AG09309 (cell line): ENCODE measurements at regions not wholly inside any gene's neighbourhood (a gene's known extent, or its start where the extent isn't known, plus 50 kb on each side); places are given as distances from the start of the nearest gene placed in this dataset.

Source experiments
- DNase-seq: peaks from one replicate; pipeline ENCODE4 v3.0.0-alpha.2; 2010; ENCODE audit warnings: low read depth
- H3K4me3 ChIP-seq: 2 replicates; pipeline ENCODE4 v1.5.1; 2011; ENCODE audit warnings: mild to moderate bottlenecking, low read depth, low read length, moderate library complexity; ENCODE audit not compliant: control insufficient read depth
- TF ChIP-seq, protein P1 (sequence below): IDR thresholded peaks from 2 replicates; pipeline ENCODE4 v1.5.1; 2011; ENCODE audit warnings: mild to moderate bottlenecking, low read depth, low read length, inconsistent platforms; ENCODE audit not compliant: insufficient read depth, control insufficient read depth; ENCODE audit errors: missing control alignments

DNA sequence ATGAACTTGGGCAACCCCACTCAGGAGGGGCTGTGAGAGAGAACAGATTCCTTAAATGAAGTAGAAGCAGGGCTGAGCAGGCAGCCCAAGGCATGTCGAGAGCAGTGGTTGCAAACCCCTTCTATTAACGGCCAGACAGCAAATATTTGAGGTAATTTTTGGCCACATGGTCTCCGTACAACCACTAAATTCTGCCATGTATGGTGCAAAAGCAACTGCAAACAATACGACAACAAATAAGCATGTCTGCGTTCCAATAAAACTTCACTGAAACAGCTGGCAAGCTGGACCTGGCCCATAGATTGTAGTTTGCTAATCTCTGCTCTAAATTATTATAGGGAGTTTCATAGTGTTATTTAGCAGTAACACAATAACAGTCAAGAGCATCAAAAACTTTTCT, 217.0 kb upstream of the ZNF521 start:
- no peak for DNase-seq
- H3K4me3 ChIP-seq: no peak overlapping the region
- TF ChIP-seq, protein P1, sequence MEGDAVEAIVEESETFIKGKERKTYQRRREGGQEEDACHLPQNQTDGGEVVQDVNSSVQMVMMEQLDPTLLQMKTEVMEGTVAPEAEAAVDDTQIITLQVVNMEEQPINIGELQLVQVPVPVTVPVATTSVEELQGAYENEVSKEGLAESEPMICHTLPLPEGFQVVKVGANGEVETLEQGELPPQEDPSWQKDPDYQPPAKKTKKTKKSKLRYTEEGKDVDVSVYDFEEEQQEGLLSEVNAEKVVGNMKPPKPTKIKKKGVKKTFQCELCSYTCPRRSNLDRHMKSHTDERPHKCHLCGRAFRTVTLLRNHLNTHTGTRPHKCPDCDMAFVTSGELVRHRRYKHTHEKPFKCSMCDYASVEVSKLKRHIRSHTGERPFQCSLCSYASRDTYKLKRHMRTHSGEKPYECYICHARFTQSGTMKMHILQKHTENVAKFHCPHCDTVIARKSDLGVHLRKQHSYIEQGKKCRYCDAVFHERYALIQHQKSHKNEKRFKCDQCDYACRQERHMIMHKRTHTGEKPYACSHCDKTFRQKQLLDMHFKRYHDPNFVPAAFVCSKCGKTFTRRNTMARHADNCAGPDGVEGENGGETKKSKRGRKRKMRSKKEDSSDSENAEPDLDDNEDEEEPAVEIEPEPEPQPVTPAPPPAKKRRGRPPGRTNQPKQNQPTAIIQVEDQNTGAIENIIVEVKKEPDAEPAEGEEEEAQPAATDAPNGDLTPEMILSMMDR: no peak

DNA sequence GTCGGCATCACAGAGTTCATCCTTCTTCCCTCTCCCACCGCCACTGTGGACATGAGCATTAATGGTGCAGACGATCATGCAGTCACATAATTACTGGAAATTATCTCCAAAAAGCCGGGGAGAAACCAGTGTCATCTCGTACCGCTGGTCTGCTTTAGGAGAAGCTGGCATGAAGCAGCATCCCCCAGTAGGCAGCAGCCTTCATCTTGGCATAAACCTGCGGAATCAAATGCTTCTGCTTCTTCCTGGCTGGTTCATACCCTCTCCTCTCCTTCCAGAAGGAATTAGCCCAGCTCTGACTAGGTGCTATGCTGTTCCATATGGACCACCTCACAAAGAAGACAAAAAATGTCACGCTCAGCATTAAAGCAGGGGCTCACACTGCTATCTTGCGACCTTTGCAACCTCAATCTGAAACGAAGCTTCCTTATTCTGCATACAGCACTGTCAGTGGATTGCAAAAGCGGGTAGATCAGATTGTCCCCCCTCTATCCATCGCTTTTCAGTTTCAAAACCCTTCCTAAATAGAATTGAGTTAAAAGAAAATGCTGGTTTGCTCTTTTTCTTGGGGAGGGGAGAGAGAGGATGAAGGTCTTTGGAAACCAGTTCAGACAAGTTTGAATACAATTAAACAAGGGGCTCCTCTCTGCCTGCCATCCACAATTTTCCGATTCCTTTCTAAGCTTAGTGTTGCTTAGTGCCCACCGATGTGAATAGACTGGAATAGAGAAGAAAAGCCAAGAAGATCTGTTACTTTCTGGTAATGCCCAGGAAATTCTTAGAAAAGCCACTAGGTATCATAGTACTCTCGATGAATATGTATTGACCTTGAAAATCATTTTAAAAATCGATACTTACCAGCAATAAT, 212.1 kb upstream of the ZNF521 start:
- H3K4me3 ChIP-seq: no peak overlapping the region
- DNase-seq: no peak
- TF ChIP-seq, protein P1: no peak

DNA sequence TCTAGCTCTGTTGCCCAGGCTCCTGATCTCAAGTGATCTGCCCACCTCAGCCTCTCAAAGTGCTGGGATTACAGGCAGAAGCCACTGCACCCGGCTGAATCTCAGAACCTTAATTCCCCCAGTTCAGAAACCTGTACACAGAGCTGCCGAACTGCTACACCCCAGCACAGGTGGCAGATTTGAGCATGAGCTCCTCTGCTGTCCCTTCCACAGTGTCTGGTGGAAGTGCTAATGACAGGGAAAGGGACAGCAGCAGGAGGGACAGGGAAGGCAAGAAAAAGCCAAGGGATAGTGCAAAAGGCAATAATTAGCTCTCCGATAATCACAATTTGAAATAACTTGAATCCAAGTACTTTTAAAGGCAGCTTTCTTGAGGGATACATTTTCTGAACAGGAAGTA, 211.4 kb upstream of the ZNF521 start:
- TF ChIP-seq, protein P1: no peak
- DNase-seq: no peak
- H3K4me3 ChIP-seq: no peak overlapping the region

DNA sequence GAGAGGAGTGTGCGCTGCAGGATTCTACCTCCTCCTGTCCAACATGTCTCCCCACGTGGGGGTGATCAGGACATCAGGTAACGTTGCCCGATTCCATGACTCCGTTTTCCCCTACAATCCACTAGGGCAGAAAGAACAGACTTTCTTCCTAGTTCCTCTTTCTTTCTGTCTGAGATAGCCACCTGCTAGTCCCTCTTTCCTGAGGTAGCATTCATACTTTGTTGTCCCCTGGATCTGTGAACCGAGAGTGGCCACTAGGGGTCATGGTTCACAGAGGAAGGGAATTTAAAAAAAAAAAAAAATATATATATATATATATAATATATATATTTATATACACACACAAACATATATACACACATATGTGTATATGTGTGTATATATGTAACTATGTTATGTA, 210.0 kb upstream of the ZNF521 start:
- DNase-seq: no peak
- TF ChIP-seq, protein P1: peak; percentile 53
- no peak overlapping the region for H3K4me3 ChIP-seq

DNA sequence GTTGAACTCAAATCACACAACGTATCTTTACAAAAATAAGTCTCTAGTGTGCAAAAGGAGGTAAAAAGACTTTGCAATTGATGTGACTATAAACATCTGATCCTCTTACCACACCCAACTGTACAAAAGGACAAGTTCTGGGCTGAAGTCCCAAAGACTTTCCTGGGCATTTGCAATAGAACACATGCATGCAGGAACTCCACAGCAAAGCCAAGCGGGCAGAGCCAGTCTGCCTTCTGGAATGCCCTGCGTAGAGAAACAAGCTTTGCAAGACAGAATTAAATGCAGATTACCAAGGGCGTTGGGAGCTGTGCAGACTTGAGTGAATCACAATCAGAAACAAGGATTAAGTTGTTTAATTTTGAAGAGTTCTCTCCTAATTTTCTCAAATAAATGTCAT, 208.4 kb upstream of the ZNF521 start:
- TF ChIP-seq, protein P1: no peak
- no peak for DNase-seq
- no peak overlapping the region for H3K4me3 ChIP-seq

DNA sequence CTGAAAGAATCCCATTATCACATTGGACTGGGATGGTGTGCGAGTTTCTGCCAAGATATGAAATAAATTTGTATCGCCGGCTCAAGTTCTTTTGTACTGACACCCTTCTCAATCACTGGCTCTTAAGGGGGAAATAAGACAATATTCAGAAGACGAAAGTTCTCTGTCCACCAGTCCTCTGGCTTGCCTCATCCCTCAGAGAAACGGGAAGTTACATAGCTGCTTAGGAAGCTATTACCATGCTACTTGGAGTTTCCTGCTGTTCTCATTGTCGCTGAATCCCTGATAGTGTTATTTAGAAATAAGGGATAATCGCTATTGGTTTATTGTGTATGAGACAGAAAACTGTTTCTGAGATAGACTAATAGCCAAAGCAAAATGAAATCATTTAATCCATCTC, 205.0 kb upstream of the ZNF521 start:
- TF ChIP-seq, protein P1: no peak
- DNase-seq: no peak

More for the DNA sequence above, 205.0 kb upstream of the ZNF521 start:
- no peak overlapping the region for H3K4me3 ChIP-seq
